ENCODE measurements at regions not wholly inside any gene's neighbourhood (a gene's known extent, or its start where the extent isn't known, plus 50 kb on each side); places are given as distances from the start of the nearest gene placed in this dataset.
"Not testable (repeated sequence)": the region's sequence is repeated elsewhere in the genome, so short reads cannot be mapped to it uniquely, and the experiment has no call there.

DNA sequence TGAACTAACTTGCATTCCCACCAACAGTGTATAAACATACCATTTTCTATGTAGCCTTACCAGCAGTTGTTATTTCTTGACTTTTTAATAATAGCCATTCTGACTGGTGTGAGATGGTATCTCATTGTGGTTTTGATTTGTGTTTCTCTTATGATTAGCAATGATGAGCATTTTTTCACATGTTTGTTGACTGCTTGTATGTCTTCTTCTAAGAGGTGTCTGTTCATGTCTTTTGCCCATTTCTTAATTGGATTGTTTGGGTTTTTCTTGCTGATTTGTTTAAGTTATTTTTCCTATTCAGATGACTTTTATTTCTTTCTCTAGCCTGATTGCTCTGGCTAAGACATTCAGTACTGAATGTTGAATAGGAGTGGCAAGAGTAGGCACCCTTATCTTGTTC is 230.3 kb downstream of the DAD1 start:
- Histone ChIP-seq H3K4me3 (no peak overlapping the region), H3F3A (ENCODE audit: insufficient read depth, low read depth) (no peaks in the 10 kb centered on the region), H3K9me2 (ENCODE audit: insufficient read depth) (no peaks in the 10 kb centered on the region), H3K4me2 (no peak overlapping the region), H2AFZ (no peak overlapping the region), H4K20me1 (ENCODE audit: insufficient read depth) (no peaks in the 10 kb centered on the region), H3K4me1 (replicated peaks; ENCODE audit: insufficient read depth) (no peaks in the 10 kb centered on the region), H3K9me3 (ENCODE audit: insufficient read depth, low read depth) (no peaks in the 10 kb centered on the region), H3K36me3 (ENCODE audit: low read depth) (no peaks in the 10 kb centered on the region), H3K27ac (no peak overlapping the region), H3K27me3 (ENCODE audit: insufficient read depth, low read depth) (no peaks in the 10 kb centered on the region), H3K79me2 (ENCODE audit: low read depth) (no peaks in the 10 kb centered on the region)
- DNase-seq = no peak
- no TSS peak for BruUV-seq (replicated peaks)
- intact Hi-C loops (cut with micrococcal nuclease; ENCODE audit: unreplicated experiment) = no loop called here
- no peak for TF ChIP-seq EZH2 (IDR thresholded peaks at IDR 0.05; ENCODE audit: low read depth)
- TF ChIP-seq CTCF (conservative IDR thresholded peaks at IDR 0.05) = no peak
- POLR2A ChIA-PET (ENCODE audit: unreplicated experiment) = no interaction called here
- CTCF ChIA-PET = interaction anchor here (0.6 kb wide), 2 partner anchors 51 to 1167 kb away, joined by 3 to 10 read pairs; no protein-coding TSS in a partner anchor

DNA sequence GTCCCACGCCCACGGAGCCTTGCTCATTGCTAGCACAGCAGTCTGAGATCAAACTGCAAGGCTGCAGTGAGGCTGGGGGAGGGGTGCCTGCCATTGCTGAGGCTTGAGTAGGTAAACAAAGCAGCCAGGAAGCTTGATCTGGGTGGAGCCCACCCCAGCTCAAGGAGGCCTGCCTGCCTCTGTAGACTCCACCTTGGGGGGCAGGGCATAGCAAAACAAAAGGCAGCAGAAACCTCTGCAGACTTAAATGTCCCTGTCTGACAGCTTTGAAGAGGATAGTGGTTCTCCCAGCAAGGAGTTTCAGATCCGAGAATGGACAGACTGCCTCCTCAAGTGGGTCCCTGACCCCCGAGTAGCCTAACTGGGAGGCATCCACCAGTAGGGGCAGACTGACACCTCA is 239.7 kb downstream of the DAD1 start:
- peak in 1 of 2 experiments; percentile 14 for DNase-seq
- intact Hi-C loops (cut with micrococcal nuclease; ENCODE audit: unreplicated experiment); H2AFZ ChIP-seq; BruUV-seq (replicated peaks); H4K20me1 ChIP-seq (ENCODE audit: insufficient read depth); H3K9me2 ChIP-seq (ENCODE audit: insufficient read depth); POLR2A ChIA-PET (ENCODE audit: unreplicated experiment); H3F3A ChIP-seq (ENCODE audit: insufficient read depth, low read depth); H3K27ac ChIP-seq; H3K4me1 ChIP-seq (replicated peaks; ENCODE audit: insufficient read depth); H3K79me2 ChIP-seq (ENCODE audit: low read depth); H3K9me3 ChIP-seq (ENCODE audit: insufficient read depth, low read depth); H3K4me2 ChIP-seq; H3K4me3 ChIP-seq; H3K27me3 ChIP-seq (ENCODE audit: insufficient read depth, low read depth); H3K36me3 ChIP-seq (ENCODE audit: low read depth): not testable (repeated sequence)
- CTCF ChIA-PET = interaction anchor here (1.2 kb wide), 1 partner anchor 30 kb away, joined by 3 read pairs; no protein-coding TSS in a partner anchor

- H3K79me2 ChIP-seq (ENCODE audit: low read depth) = no peaks in the 10 kb centered on the region
- no peaks in the 10 kb centered on the region for H3K27me3 ChIP-seq (ENCODE audit: insufficient read depth, low read depth)
- intact Hi-C loops (cut with micrococcal nuclease; ENCODE audit: unreplicated experiment) = no loop called here
- POLR2A ChIA-PET (ENCODE audit: unreplicated experiment) = no interaction called here
- H3K4me2 ChIP-seq = no peak overlapping the region
- no peaks in the 10 kb centered on the region for H3K36me3 ChIP-seq (ENCODE audit: low read depth)
- CTCF ChIA-PET = no interaction called here
- BruUV-seq (replicated peaks) = no TSS peak
- no peak overlapping the region for H3K4me3 ChIP-seq
- H3K9me3 ChIP-seq (ENCODE audit: insufficient read depth, low read depth) = no peaks in the 10 kb centered on the region; the same call in 1 of the 2 replicates
- H3F3A ChIP-seq (ENCODE audit: insufficient read depth, low read depth) = no peaks in the 10 kb centered on the region
- no peak overlapping the region for H2AFZ ChIP-seq
- H4K20me1 ChIP-seq (ENCODE audit: insufficient read depth) = no peaks in the 10 kb centered on the region
- no peaks in the 10 kb centered on the region for H3K9me2 ChIP-seq (ENCODE audit: insufficient read depth)
- no peak for TF ChIP-seq EZH2 (IDR thresholded peaks at IDR 0.05; ENCODE audit: low read depth)
- no peak overlapping the region for H3K27ac ChIP-seq
- H3K4me1 ChIP-seq (replicated peaks; ENCODE audit: insufficient read depth) = no peaks in the 10 kb centered on the region
- no peak for DNase-seq
Measured at GRCh38 chr14:22344673-22345072, 244.4 kb downstream of the DAD1 start.

- H3K27me3 ChIP-seq (ENCODE audit: insufficient read depth, low read depth); H4K20me1 ChIP-seq (ENCODE audit: insufficient read depth); H3K4me3 ChIP-seq; H3K36me3 ChIP-seq (ENCODE audit: low read depth); H3K4me1 ChIP-seq (replicated peaks; ENCODE audit: insufficient read depth); H3K9me3 ChIP-seq (ENCODE audit: insufficient read depth, low read depth); POLR2A ChIA-PET (ENCODE audit: unreplicated experiment); H2AFZ ChIP-seq; CTCF ChIA-PET; H3K4me2 ChIP-seq; H3K79me2 ChIP-seq (ENCODE audit: low read depth); intact Hi-C loops (cut with micrococcal nuclease; ENCODE audit: unreplicated experiment); H3K27ac ChIP-seq; BruUV-seq (replicated peaks); H3F3A ChIP-seq (ENCODE audit: insufficient read depth, low read depth); H3K9me2 ChIP-seq (ENCODE audit: insufficient read depth); DNase-seq: not testable (repeated sequence)
Measured at GRCh38 chr14:22344209-22344608, 244.8 kb downstream of the DAD1 start.

Data from PC-9 (cell line).